B cell (primary cell): ENCODE measurements at regions not wholly inside any gene's neighbourhood (a gene's known extent, or its start where the extent isn't known, plus 50 kb on each side); places are given as distances from the start of the nearest gene placed in this dataset.

Experiments used
- ATAC-seq: fragments of 200-7000 bp; cut with Tn5 transposase; one replicate; pipeline ENCODE4 v1.10.0; 2021; ENCODE audit warnings: low read depth, mild to moderate bottlenecking, moderate number of reproducible peaks, moderate library complexity
- CTCF ChIA-PET: fragments of 350-600 bp; sonication (Branson Sonifier 250); formaldehyde crosslinking; loops from one replicate; lab custom pipeline; 2021; ENCODE audit warnings: antibody characterized with exemption, inconsistent platforms; lab: Charles Lee
- POLR2A ChIA-PET: fragments of 350-600 bp; sonication (Branson Sonifier 250); formaldehyde crosslinking; loops from one replicate; lab custom pipeline; 2021; ENCODE audit warnings: antibody characterized with exemption; lab: Charles Lee
- DNase-seq: peaks from one replicate; pipeline ENCODE4 v3.0.0; 2013
- H2AFZ ChIP-seq: 2 replicates; pipeline ENCODE4 v1.6.1; 2012; ENCODE audit warnings: mild to moderate bottlenecking, low read depth, low read length; ENCODE audit not compliant: insufficient read depth, poor library complexity, severe bottlenecking
- H3K27ac ChIP-seq, 2 donors: 1 replicate in 1 of 2; 2 replicates in 1 of 2; pipeline ENCODE4 v1.5.1; 2012 to 2013; ENCODE audit warnings: low read length in 2 of 2, mild to moderate bottlenecking in 2 of 2, moderate library complexity in 1 of 2
- H3K27me3 ChIP-seq, 4 experiments: fragments of 200-600 bp in 1 of 4; sonication (generic) in 1 of 4; replicated peaks in 1 of 4; 1 replicate in 2 of 4; 2 replicates in 2 of 4; pipeline versions ENCODE4 v1.6.1 to v1.7.0; 2013 to 2016; ENCODE audit warnings: low read length in 3 of 4, mild to moderate bottlenecking in 2 of 4, mixed read lengths in 1 of 4, moderate library complexity in 1 of 4; ENCODE audit not compliant: insufficient read depth in 4 of 4, control insufficient read depth in 3 of 4; ENCODE audit errors: control extremely low read depth in 1 of 4
- H3K36me3 ChIP-seq, 2 experiments: replicated peaks in 1 of 2; 1 replicate in 1 of 2; 2 replicates in 1 of 2; pipeline versions ENCODE4 v1.6.1 to v1.7.1; 2013; ENCODE audit warnings: low read length in 1 of 2; ENCODE audit not compliant: insufficient read depth in 2 of 2, control insufficient read depth in 1 of 2; ENCODE audit errors: control extremely low read depth in 1 of 2, extremely low read depth in 1 of 2
- H3K4me1 ChIP-seq, 2 donors: fragments of 200-600 bp in 1 of 2; sonication (generic) in 1 of 2; 1 replicate in 1 of 2; 2 replicates in 1 of 2; pipeline versions ENCODE4 v1.5.1 to v1.6.1; 2013 to 2017; ENCODE audit warnings: low read length in 2 of 2; ENCODE audit not compliant: control insufficient read depth in 2 of 2, insufficient read depth in 2 of 2
- H3K4me2 ChIP-seq: replicated peaks from 2 replicates; pipeline ENCODE3; 2012; ENCODE audit warnings: mild to moderate bottlenecking, low read depth, low read length; ENCODE audit not compliant: poor library complexity, severe bottlenecking
- H3K4me3 ChIP-seq, 5 experiments: fragments of 200-600 bp in 1 of 5; sonication (generic) in 1 of 5; 1 replicate in 3 of 5; 2 replicates in 2 of 5; pipeline versions ENCODE4 v1.5.1 to v1.7.0; 2011 to 2016; ENCODE audit warnings: low read length in 4 of 5, mild to moderate bottlenecking in 4 of 5, low read depth in 2 of 5, control low read depth in 1 of 5, moderate library complexity in 1 of 5; ENCODE audit not compliant: insufficient read depth in 1 of 5; ENCODE audit errors: control extremely low read depth in 1 of 5, extremely low read depth in 1 of 5
- H3K79me2 ChIP-seq: fragments of 200-600 bp; sonication (generic); one replicate; pipeline ENCODE4 v1.6.0; 2016; ENCODE audit warnings: low read length; ENCODE audit not compliant: control insufficient read depth, insufficient read depth
- H3K9ac ChIP-seq: fragments of 200-600 bp; sonication (generic); 2 replicates; pipeline ENCODE4 v1.6.1; 2017; ENCODE audit warnings: mild to moderate bottlenecking, low read length, moderate library complexity
- H3K9me3 ChIP-seq, 3 donors: one replicate each; pipeline versions ENCODE4 v1.6.1 to v1.7.1; 2013; ENCODE audit warnings: low read length in 2 of 3; ENCODE audit not compliant: control insufficient read depth in 2 of 3, insufficient read depth in 1 of 3; ENCODE audit errors: control extremely low read depth in 1 of 3
- H4K20me1 ChIP-seq: 2 replicates; pipeline ENCODE4 v1.6.0; 2012; ENCODE audit warnings: mild to moderate bottlenecking, low read length; ENCODE audit not compliant: insufficient read depth, control insufficient read depth, poor library complexity, severe bottlenecking
- H3K27ac Mint-ChIP-seq: one replicate; pipeline ENCODE4 v1.8.0; 2021; ENCODE audit warnings: mixed read lengths
- H3K27me3 Mint-ChIP-seq: one replicate; pipeline ENCODE4 v1.8.0; 2021; ENCODE audit warnings: mixed read lengths
- H3K4me1 Mint-ChIP-seq: one replicate; pipeline ENCODE4 v1.8.0; 2021; ENCODE audit warnings: mixed read lengths
- H3K4me3 Mint-ChIP-seq: one replicate; pipeline ENCODE4 v1.8.0; 2021; ENCODE audit warnings: mixed read lengths
- H3K9me3 Mint-ChIP-seq: one replicate; pipeline ENCODE4 v1.8.0; 2022; ENCODE audit warnings: mixed read lengths; ENCODE audit not compliant: insufficient read depth
- EZH2 ChIP-seq: IDR thresholded peaks from 2 replicates; pipeline ENCODE4 v1.6.1; 2012; ENCODE audit warnings: borderline replicate concordance, low read depth, mild to moderate bottlenecking, moderate library complexity, low read length; ENCODE audit not compliant: insufficient read depth, poor library complexity, severe bottlenecking
- WGBS: methylation state at CpG from one replicate; pipeline ENCODE4 v1.1.5; 2013; ENCODE audit warnings: missing lambda C conversion rate; ENCODE audit not compliant: insufficient coverage; 5-methylcytosine and 5-hydroxymethylcytosine counted together
- intact Hi-C: fragments of 100-400 bp; cut with micrococcal nuclease; formaldehyde crosslinking; loops from one replicate; pipeline ENCODE4 v1.10.0; 2022
- TF ChIP-seq, protein P1 (sequence below): fragments of 200-600 bp; IDR thresholded peaks from one replicate; pipeline ENCODE4 v1.8.0; 2022; ENCODE audit warnings: antibody characterized with exemption, mild to moderate bottlenecking

DNA sequence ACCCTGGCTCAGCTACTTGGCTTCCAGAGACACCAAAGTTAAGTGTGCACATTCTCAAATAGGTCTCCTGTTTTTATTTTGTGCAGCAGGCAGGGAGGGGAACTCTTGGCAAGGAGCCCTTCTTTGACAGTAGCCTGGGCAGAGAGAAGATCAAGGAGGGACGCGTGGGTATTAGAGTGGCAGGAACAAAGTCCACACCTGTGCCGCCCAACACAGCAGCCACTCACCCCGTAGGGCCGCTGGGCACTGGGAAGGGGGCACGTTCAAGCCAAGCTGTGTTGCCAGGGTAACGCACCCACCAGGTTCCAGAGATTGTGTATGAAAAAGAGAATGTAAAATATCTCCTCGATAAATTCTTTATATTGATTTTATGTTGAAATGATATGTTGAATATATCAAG, 229.3 kb upstream of the AGAP1 start:
- Mint-ChIP-seq H3K4me1 (no peaks in the 10 kb centered on the region), H3K27ac (no peak overlapping the region), H3K27me3 (peaks cover 41% of the 10 kb centered on the region), H3K9me3 (no peaks in the 10 kb centered on the region), H3K4me3 (no peak overlapping the region)
- Histone ChIP-seq H3K4me2 (no peak overlapping the region), H3K36me3 (no peaks in the 10 kb centered on the region), H3K9me3 (peaks cover 0 to 8% (median 0%) of the 10 kb centered on the region in 3 donors), H3K4me1 (no peaks in the 10 kb centered on the region), H2AFZ (no peak overlapping the region), H4K20me1 (no peaks in the 10 kb centered on the region), H3K27ac (no peak overlapping the region), H3K27me3 (peaks cover 0 to 3% (median under 1%) of the 10 kb centered on the region in 4 experiments), H3K9ac (no peak overlapping the region), H3K4me3 (no peak overlapping the region), H3K79me2 (no peaks in the 10 kb centered on the region)
- no peak for TF ChIP-seq EZH2
- TF ChIP-seq, protein P1, sequence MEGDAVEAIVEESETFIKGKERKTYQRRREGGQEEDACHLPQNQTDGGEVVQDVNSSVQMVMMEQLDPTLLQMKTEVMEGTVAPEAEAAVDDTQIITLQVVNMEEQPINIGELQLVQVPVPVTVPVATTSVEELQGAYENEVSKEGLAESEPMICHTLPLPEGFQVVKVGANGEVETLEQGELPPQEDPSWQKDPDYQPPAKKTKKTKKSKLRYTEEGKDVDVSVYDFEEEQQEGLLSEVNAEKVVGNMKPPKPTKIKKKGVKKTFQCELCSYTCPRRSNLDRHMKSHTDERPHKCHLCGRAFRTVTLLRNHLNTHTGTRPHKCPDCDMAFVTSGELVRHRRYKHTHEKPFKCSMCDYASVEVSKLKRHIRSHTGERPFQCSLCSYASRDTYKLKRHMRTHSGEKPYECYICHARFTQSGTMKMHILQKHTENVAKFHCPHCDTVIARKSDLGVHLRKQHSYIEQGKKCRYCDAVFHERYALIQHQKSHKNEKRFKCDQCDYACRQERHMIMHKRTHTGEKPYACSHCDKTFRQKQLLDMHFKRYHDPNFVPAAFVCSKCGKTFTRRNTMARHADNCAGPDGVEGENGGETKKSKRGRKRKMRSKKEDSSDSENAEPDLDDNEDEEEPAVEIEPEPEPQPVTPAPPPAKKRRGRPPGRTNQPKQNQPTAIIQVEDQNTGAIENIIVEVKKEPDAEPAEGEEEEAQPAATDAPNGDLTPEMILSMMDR = no peak
- 94% methylated on average over 5 of the region's 8 CpGs for WGBS
- ATAC-seq (no peak), DNase-seq (no peak)
- ChIA-PET CTCF (no interaction called here), POLR2A (no interaction called here)
- intact Hi-C loops = no loop called here

DNA sequence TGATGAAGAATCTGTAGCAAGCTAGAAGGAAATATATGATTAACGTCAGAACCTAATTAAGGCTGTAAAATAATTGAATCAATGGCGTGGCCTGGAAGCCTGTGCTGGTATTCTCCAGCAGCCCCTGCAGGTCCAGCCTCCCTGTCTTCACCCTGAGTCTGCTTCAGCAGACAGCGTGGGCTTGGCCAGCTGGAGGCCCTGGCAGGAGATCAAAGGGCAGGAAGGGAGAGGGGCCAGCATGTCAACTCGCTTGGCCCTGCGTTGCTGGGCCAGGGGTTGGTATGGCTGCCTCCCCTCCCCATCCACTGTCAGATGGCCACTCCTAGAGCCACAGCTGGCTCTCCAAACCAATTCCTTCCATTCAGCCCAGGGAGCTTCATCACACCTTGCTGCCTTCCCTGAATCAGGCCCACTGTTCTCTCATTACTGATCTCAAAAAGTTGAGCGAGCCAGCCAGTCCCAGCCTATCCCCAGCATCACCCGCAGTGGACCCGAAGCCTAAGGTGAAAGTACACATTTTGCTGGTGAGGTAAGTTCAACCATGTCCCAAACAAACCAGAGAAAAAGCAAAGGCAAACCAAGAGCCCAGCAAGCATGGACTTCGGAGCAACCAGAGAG, 228.4 kb upstream of the AGAP1 start:
- Histone ChIP-seq H3K4me1 (no peaks in the 10 kb centered on the region), H4K20me1 (no peaks in the 10 kb centered on the region), H3K27ac (no peak overlapping the region), H2AFZ (no peak overlapping the region), H3K36me3 (no peaks in the 10 kb centered on the region), H3K4me3 (no peak overlapping the region), H3K4me2 (no peak overlapping the region), H3K27me3 (peaks cover 0 to 7% (median 7%) of the 10 kb centered on the region in 4 experiments), H3K9me3 (peaks cover 0 to 8% (median 0%) of the 10 kb centered on the region in 3 donors), H3K79me2 (no peaks in the 10 kb centered on the region), H3K9ac (no peak overlapping the region)
- ChIA-PET CTCF (no interaction called here), POLR2A (no interaction called here)
- no peaks in the 10 kb centered on the region for H3K9me3 Mint-ChIP-seq
- DNase-seq = no peak
- H3K27me3 Mint-ChIP-seq = peaks cover 51% of the 10 kb centered on the region
- no peaks in the 10 kb centered on the region for H3K4me1 Mint-ChIP-seq
- no peak overlapping the region for H3K27ac Mint-ChIP-seq
- ATAC-seq = no peak
- intact Hi-C loops = no loop called here
- 70% methylated on average over 6 of the region's 9 CpGs for WGBS
- H3K4me3 Mint-ChIP-seq = no peak overlapping the region
- TF ChIP-seq, protein P1 = no peak
- no peak for TF ChIP-seq EZH2
